ENCODE measurements at regions not wholly inside any gene's neighbourhood (a gene's known extent, or its start where the extent isn't known, plus 50 kb on each side); places are given as distances from the start of the nearest gene placed in this dataset.
"Not testable (repeated sequence)": the region's sequence is repeated elsewhere in the genome, so short reads cannot be mapped to it uniquely, and the experiment has no call there.

DNA sequence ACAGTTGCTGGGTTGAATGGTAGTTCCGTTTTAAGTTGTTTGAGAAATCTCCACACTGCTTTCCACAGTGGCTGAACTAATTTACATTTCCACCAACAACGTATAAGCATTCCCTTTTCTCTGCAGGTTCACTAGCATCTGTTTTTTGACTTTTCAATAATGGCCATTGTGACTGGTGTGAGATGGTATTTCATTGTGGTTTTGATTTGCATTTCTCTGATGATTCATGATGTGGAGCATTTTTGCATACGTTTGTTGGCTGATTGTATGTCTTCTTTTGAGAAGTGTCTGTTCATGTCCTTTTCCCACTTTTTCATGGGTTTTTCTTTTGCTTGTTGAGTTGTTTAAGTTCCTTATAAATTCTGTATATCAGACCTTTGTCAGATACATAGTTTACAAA, 150.2 kb upstream of the MAP3K1 start:
- in situ Hi-C loops (cut with HindIII; ENCODE audit: low sequenced_read_pairs): not testable (repeated sequence)

DNA sequence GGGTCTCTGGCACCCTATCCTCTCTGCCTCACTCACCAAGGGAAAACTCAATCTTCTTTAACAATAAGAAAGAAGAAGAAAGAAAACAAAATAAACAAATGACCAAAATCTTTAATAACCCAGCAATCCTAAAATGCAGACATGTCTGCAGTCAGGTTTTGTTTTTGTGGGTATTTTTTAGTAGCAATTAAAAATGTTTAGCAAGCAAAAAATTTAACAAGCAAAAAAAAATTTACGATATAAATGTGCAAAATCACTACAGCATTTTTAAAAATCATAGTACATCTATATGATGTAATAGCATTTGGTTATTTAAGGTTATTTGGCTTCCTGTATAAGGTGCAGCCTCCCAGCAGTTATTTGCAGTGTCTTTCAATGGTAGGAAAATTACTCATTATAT, 151.3 kb upstream of the MAP3K1 start:
- in situ Hi-C loops (cut with HindIII; ENCODE audit: low sequenced_read_pairs): no loop called here

DNA sequence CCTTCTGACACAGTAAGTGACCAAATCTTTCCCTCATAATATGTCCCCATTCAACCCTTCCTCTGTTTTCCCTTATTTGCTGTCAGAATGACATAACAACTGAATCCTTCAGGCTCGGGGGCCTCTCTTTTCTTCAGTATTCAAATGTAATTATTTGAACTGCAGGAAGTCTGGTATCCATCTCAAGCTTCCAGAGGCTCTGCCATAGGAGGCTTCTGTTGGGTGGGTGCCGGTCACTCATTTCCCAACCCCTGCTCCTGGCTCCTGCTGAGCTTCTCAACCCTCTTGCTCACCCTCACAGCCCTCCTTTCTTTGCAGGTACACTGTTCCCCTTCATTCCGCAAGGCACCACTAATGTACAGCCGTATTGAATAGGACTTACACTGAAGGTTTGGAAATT, 151.8 kb upstream of the MAP3K1 start:
- in situ Hi-C loops (cut with HindIII; ENCODE audit: low sequenced_read_pairs): no loop called here

DNA sequence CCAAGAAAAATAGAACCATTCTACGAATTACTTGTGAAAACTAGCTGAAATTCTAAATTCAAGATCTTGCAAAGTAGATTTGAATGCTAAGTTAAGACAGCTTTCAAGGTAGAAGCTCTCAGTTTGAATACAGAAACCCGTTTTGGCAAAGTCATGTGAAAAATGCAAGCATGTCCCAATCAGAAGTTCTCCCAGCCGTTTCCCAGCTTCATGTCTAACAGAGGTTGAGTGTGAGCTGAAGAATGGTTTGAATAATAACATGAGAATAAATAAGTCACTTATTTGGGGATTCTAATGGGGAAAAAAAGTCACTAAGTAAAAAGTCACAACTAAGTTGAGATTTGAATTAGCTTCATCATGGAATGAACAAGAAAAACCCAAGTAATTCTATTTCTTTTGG, 152.5 kb upstream of the MAP3K1 start:
- in situ Hi-C loops (cut with HindIII; ENCODE audit: low sequenced_read_pairs): no loop called here

DNA sequence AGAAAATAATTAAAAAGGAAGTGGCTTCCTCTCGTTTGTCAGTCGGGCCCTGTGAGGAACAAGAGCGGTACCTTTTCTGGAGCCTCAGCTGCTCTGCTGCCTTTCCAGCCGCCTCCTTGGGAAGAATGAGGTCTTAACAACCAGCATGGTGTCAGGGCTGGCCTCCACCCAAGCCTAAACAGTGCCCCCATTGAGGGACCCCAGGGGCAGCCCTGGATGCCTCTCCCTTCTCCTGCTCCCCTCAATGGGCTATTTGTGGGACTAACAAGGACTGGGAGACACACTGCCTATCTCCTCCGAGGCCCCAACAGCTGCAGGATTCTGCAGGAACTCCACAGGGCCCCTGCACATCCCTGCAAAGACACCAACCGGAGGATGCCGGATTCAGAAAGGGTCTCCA, 155.4 kb upstream of the MAP3K1 start:
- in situ Hi-C loops (cut with HindIII; ENCODE audit: low sequenced_read_pairs): no loop called here

DNA sequence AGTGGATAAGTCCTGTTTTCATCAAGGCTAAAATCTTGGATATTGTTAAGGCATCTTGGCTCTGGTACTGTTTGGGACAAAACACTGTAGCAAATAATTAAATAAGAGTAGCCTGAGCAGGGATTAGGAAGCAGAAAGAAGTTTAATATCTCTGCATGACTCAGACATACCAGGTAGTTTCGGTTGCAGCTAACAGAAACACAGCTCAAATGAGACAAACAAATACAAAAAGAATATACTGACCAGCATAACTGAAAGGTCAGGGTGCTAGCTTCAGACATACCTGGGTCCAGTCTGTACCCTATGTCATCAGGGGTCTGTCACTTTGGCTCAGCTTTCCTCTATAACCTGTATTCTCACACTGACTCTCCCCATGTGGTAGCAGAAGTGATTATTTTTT, 156.4 kb upstream of the MAP3K1 start:
- in situ Hi-C loops (cut with HindIII; ENCODE audit: low sequenced_read_pairs): no loop called here

DNA sequence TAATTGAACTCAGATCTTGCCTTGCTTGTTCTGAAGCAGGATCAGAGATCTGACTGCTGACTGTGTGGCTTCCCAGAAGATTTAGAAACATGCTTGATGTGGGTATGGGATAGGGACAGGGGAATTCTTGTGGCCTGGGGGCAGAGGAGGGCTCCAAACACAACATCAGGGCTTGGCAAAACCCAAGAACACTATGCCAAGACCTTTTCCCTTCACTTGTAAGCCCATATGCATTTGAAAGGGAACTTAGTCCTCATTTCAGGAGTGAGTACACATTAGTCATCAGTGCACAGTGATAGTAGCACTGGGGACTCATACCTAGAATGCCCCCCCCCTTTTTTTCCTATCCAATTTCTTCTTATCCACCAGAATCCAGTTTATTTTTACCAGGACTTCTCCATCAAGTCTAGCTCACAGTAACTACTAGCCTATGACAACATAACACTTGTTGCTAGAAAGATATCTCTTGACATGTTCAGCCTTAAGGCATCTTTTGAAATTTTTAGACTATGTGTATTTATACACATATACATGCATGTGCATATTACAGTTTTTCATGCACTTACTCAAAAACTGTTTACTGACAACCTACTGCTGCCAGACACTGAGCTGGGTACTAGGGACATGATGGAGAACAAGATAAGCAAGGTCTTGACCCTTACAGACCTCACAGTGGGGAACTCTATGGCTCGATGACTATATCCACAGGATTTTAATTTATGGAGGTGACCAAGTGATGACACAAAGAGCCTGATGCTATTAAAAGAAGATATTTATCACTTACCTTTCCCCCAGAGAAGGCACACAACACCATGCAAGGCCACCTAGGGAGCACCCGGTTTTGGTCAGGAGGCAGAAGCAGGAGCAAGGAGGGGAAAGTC, 158.3 kb upstream of the MAP3K1 start:
- in situ Hi-C loops (cut with HindIII; ENCODE audit: low sequenced_read_pairs): no loop called here

DNA sequence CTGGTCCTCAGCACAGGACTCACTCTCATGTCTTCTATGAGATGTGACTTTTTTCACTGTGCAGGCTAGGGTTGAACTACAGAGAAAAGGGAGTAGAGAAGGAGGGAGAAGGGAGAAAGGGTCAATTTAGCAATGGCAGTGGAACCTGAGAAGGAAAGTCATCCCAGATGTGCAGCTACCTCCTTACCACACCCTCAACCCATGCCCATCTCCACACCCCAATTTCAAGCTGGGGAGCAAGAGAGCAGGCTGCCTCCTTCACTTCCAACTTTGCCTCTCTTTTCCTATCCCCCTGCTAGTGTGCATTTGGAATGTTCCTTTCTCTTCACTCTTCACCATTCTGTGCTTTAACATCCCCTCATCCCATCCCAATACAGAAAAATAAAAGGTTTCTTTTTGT, 163.5 kb upstream of the MAP3K1 start:
- in situ Hi-C loops (cut with HindIII; ENCODE audit: low sequenced_read_pairs): no loop called here

DNA sequence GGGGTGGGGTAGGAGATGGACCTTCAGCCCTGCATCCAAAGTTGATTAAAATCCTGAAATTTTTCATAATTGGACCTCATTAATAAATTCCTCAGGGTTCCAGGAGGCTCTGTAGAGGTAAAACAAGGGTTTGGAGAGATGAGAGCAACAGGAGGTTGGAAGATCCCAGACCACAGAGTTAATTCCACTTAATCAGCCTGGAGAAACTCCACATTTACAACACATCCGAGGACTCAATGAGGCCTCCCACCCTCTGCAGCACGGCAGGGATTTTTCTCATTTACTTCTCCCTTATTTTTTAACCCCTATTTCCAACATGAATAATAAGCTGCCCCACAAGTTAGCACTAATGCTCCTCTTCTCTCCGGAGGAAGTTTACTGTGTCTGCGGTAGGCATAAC, 165.0 kb upstream of the MAP3K1 start:
- in situ Hi-C loops (cut with HindIII; ENCODE audit: low sequenced_read_pairs): no loop called here

DNA sequence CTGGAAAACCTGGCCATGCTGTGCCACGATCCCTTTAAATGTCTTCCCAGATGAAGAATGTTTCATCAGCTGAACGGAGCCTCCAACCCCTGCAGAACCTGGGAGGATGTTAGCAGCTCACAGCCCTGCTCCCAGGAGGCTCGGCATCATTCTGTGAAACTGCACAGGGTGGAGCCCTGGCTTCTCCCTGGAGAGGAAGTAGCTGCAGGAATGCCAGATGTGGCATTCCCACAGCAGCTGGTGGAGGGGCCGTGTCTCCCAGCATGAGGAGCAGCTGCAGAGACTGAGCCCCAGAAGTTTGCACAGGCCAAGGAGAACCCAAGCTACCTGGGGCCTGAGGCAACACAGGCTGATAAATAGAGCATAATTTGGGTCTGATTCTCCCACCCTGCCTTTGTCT, 165.8 kb upstream of the MAP3K1 start:
- in situ Hi-C loops (cut with HindIII; ENCODE audit: low sequenced_read_pairs): no loop called here

DNA sequence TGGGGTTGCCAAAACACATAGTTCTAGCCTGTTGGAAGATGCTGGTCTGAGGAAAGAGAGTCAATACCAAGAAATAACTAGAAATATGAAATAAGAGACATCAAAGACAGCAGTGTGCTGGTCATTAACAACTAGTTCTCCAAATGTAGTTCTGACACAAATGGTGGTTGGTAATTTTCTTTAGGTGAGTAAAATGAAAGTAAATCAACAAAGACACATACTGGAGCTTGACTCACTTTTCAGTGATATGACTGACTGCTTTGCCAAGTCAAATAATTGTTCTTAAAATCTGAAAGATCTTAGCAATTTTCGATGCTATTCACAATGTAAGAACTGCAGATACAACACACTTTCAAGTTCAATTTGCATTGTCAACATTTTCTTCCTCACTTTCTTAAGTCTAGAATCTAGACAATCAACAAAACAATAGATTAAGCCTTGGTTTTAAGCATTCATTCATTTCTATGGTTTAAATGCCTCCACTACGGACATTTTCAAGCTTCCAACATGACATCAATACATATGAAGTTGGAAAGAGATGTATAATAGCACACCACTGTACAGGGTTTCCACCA, 166.8 kb upstream of the MAP3K1 start:
- in situ Hi-C loops (cut with HindIII; ENCODE audit: low sequenced_read_pairs): no loop called here

DNA sequence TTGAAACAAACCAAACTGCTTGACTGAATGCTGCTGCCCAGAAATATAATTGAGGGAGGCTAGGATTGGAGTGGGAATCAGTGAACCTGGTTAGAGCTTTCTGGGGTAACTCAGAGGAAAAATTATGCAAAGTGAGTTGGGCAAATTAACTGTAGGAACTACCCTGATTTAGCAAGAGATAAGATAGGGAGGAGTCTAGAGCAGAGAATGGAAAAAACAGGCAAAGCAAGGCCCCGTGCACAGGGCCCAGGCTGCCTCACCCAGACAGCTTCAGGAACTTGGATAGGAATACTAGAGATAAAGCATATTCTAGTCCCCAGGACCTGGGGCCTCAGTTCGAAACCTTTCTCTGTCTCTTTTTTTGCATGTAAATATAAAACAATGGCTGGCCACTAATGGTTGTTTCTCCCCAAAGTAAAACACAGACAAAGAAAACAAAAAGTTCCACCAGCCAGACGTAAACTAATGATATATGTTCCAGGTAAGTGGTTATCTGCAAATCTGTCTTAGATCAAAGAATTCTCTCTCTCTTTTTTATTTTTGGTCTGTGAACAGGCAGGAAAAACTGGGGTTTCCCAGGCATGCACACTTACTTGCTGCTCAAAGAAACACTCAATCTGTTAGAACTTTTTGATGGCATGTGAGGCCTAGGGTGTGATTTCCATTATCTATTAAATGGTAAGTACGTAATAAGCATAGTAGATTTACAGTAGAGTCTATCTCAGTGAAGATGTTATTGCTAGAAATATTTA, 168.1 kb upstream of the MAP3K1 start:
- in situ Hi-C loops (cut with HindIII; ENCODE audit: low sequenced_read_pairs): no loop called here

DNA sequence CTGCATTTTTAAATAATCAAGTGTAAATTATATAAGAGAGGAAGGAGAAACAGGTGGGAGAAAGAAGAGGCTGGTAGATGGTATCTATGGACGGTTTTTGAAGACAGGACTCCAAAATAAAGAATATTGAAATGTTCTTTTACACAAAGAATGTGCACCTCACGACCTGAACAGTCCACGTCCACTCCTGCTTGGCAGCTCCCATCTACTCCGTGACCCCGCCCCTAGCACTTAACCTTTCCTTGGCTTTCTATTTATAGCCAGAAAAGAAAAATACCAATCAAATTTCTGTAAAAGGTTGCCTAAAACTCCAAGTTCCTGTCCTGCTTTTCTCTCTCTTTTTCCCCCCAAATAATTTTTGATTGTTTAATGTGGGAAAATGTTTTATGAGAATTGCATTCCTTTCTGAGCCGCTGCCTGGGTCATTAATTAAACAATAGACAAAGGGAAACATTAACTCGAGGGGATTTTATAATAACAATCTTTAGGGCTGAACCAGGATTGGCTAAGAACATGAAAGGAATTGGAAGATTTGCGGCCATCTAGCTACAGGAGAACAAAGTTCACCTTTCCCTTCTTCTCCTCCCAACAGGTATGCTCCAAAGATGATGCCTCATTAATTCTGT, 173.6 kb upstream of the MAP3K1 start:
- in situ Hi-C loops (cut with HindIII; ENCODE audit: low sequenced_read_pairs): no loop called here

DNA sequence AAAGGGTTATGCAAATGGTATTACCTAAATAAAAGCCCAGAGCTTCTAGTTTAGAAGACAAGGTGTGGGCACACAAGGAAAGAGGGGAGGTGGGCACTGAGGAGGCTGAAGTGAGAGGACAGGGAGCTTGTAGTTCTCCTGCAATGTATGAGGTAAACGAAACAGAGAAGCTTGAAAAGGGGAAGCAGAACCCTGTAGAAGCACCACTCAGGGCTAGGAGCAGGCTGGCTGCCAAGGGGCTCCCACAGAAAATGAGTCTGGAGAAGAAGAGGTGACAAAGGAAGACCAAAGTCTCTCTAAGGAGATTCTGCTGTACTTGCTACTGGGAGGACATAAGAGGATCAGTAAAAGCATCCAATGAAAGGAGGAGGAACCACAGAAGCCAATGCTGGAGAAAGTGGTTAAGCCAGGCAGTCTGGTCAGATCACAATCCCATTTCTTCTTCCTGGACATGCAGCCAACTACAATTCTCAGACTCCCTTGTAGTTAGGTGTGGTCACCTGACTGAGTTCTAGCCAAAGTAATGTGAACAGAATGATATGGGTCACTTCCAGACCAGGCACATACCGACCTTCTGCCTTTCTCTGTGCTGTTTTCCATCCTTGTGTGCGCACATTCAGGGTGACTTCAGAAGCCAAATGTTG, 174.5 kb upstream of the MAP3K1 start:
- in situ Hi-C loops (cut with HindIII; ENCODE audit: low sequenced_read_pairs): no loop called here

DNA sequence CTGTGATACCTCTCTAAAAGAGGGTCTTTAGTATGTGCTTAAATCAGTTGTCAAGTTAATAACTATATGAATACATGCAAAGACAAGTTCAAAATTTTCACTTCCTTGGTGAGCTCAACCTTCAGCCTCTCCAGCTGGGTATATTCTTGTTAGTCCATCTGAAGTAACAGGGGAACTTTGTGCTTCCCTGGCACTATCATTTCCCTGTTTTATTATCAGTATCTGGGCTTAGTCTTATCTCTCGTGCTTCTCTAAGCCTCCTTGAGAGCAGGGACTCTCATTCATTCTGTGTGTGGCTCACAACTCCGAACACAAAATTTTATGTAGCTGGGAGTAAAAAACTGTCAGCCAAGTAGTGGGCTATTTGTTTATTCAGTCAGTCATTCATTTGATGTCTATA, 175.9 kb upstream of the MAP3K1 start:
- in situ Hi-C loops (cut with HindIII; ENCODE audit: low sequenced_read_pairs): no loop called here

DNA sequence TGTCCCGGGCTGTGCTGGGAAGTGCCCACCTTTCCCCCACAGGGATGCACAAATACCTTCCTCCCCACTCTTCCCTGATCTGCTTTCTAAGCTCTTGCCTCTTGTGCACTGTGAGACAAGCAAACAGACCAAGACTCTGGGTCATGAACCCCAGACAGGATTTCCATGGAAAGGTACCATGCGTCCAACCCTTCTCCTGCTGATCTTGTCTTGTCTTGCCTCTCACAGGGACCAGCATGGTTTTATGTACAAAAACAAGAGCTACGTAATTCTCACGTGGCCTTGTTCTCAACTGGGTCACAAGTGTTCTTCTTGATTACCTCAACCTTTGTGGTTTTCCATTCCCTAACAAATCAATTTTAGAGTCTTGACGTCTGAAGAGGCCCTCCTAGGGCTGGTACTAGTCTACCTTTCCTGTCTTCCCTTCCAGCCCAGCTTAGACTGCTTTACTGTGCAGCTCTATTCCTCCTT, 176.5 kb upstream of the MAP3K1 start:
- in situ Hi-C loops (cut with HindIII; ENCODE audit: low sequenced_read_pairs): no loop called here

DNA sequence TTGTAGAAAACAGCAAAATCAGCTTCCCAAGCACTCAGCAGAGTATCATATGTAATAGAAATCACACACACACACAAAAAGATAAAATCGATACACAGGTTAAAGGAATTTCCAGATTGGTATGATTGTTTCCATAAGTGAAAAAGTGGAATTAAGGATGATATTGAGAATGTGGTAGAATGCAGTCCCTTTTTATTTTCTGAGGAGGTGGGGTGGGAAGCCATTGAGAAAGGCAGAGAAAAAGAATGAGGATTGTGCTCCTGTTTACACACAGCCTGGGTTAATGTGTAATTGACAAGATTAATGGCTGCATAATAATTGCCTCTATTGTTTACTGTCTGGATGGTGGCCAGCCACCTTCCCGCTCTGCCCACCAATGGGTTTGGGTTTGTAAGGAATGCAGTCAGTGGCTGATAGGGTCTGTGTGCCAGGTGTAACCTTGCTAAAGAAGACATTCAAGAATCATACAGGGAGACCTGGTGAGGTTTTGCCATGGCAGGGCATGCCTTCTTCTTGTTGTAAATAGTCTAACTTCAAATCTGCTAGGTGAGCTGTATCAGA, 177.2 kb upstream of the MAP3K1 start:
- in situ Hi-C loops (cut with HindIII; ENCODE audit: low sequenced_read_pairs): no loop called here

DNA sequence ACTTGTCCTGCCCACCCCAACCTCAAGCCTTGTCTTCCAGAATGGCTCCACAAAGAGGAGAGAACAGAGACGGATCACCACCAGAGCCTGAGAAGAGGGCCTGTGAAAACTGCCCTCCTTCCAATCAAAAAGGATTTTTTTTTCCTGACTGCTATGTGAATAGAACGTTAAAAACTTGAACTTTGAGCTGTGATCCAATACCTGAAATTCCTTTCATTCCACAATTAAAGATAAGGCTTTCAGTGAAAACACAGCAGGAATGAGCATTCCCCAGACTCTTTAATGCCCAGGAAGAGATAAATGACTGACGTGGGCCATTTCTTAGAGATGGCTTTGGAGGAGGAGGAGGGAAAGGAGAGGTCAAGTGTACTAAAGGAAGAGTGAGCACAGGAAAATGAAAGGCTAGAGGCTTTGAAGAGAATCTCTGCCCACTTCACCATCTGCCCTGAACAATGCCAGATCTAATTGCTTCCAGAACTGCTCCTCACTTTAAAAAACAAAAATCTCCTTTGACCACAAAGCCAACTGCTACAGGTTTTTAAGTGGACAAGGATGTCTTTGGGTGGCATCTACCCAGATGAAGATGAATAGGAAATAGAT, 177.9 kb upstream of the MAP3K1 start:
- in situ Hi-C loops (cut with HindIII; ENCODE audit: low sequenced_read_pairs): no loop called here

DNA sequence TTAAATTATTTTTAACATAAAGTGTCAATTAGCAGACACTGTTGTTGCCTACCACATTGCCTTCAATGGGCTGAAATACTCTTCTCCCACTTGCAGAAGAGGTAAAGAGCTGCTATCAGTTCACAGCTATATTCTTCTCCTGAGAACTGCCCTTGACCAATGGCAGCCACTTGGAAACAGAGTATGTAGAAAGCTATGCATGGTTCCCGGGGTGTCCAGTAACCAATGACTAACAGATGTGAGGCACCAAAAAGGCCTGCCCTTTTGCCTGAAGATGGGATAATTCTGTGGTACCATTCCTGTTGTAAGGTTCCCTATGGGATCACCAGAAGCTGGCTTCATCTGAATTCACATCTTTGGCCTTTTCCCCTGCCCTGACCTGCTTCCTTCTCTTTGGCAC, 181.4 kb upstream of the MAP3K1 start:
- in situ Hi-C loops (cut with HindIII; ENCODE audit: low sequenced_read_pairs): no loop called here

DNA sequence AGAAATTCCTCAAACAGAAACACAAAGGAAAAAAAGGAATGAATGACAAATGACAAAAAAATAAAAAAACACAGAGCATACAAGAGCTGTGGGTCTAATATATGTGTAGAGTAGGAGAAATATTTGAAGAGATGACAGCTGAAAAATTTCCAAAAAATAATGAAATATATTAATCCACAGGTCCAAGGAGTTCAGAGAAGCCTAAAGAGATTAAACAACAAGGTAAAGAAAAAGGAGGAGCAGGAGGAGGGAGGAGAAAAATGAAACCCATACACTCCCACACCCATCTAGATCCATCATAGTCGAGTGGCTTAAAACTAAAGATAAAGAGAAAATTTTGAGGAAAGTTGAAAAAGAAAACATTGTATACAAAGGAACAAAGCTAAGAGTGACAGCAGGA, 182.4 kb upstream of the MAP3K1 start:
- in situ Hi-C loops (cut with HindIII; ENCODE audit: low sequenced_read_pairs): no loop called here
